Trophoblast cell (in vitro differentiated cells and primary cell): ENCODE measurements at regions not wholly inside any gene's neighbourhood (a gene's known extent, or its start where the extent isn't known, plus 50 kb on each side); places are given as distances from the start of the nearest gene placed in this dataset.

Experiments
- DNase-seq, 2 donors: peaks; one replicate each; pipeline ENCODE4 v3.0.0-alpha.2; 2016
- H2AFZ ChIP-seq: 2 replicates; pipeline ENCODE4 v1.6.1; 2013; ENCODE audit warnings: low read length, moderate library complexity, mild to moderate bottlenecking; ENCODE audit not compliant: insufficient read depth, poor library complexity
- H2AK5ac ChIP-seq: 2 replicates; pipeline ENCODE4 v1.6.1; 2013; ENCODE audit warnings: mild to moderate bottlenecking, low read length
- H2BK120ac ChIP-seq: 2 replicates; pipeline ENCODE4 v1.6.1; 2013; ENCODE audit warnings: low read length, mild to moderate bottlenecking, moderate library complexity; ENCODE audit not compliant: insufficient read depth, poor library complexity
- H2BK12ac ChIP-seq: 2 replicates; pipeline ENCODE4 v1.6.1; 2013; ENCODE audit warnings: mild to moderate bottlenecking, low read length, moderate library complexity
- H2BK5ac ChIP-seq: 2 replicates; pipeline ENCODE4 v1.6.1; 2013; ENCODE audit warnings: low read length, low read depth, moderate library complexity, mild to moderate bottlenecking; ENCODE audit not compliant: poor library complexity
- H3K14ac ChIP-seq: 2 replicates; pipeline ENCODE4 v1.6.1; 2013; ENCODE audit warnings: mild to moderate bottlenecking, low read length
- H3K18ac ChIP-seq: 2 replicates; pipeline ENCODE4 v1.6.1; 2013; ENCODE audit warnings: mild to moderate bottlenecking, low read length
- H3K23ac ChIP-seq: 2 replicates; pipeline ENCODE4 v1.6.1; 2013; ENCODE audit warnings: low read length
- H3K27ac ChIP-seq: 2 replicates; pipeline ENCODE4 v1.5.1; 2013; ENCODE audit warnings: low read depth, mild to moderate bottlenecking, inconsistent platforms, low read length, moderate library complexity
- H3K27me3 ChIP-seq: 2 replicates; pipeline ENCODE4 v1.6.1; 2013; ENCODE audit warnings: inconsistent platforms, mild to moderate bottlenecking, low read length, moderate library complexity; ENCODE audit not compliant: insufficient read depth
- H3K36me3 ChIP-seq, 2 experiments: 1 replicate in 1 of 2; 2 replicates in 1 of 2; pipeline ENCODE4 v1.6.1; 2013; ENCODE audit warnings: low read length in 2 of 2, mild to moderate bottlenecking in 2 of 2, moderate library complexity in 1 of 2; ENCODE audit not compliant: insufficient read depth in 2 of 2, control insufficient read depth in 1 of 2
- H3K4ac ChIP-seq: 2 replicates; pipeline ENCODE4 v1.6.1; 2013; ENCODE audit warnings: low read depth, mild to moderate bottlenecking, low read length, moderate library complexity
- H3K4me1 ChIP-seq, 2 experiments: 1 replicate in 1 of 2; 2 replicates in 1 of 2; pipeline ENCODE4 v1.6.1; 2013; ENCODE audit warnings: low read length in 2 of 2, mild to moderate bottlenecking in 2 of 2, moderate library complexity in 1 of 2; ENCODE audit not compliant: insufficient read depth in 2 of 2, control insufficient read depth in 1 of 2
- H3K4me2 ChIP-seq: 2 replicates; pipeline ENCODE4 v1.6.1; 2013; ENCODE audit warnings: inconsistent platforms, mild to moderate bottlenecking, low read length, moderate library complexity
- H3K4me3 ChIP-seq: 2 replicates; pipeline ENCODE4 v1.5.1; 2013; ENCODE audit warnings: mild to moderate bottlenecking, low read depth, low read length, inconsistent platforms
- H3K79me1 ChIP-seq: one replicate; pipeline ENCODE4 v1.6.1; 2013; ENCODE audit warnings: low read length
- H3K79me2 ChIP-seq: 2 replicates; pipeline ENCODE4 v1.6.1; 2013; ENCODE audit warnings: low read length, mild to moderate bottlenecking; ENCODE audit not compliant: control insufficient read depth, insufficient read depth, poor library complexity
- H3K9ac ChIP-seq: 2 replicates; pipeline ENCODE4 v1.6.1; 2013; ENCODE audit warnings: mild to moderate bottlenecking, low read length
- H3K9me3 ChIP-seq: 2 replicates; pipeline ENCODE4 v1.6.1; 2013; ENCODE audit warnings: low read depth, mild to moderate bottlenecking, control low read depth, inconsistent platforms, low read length; ENCODE audit not compliant: insufficient read depth
- H4K12ac ChIP-seq: 2 replicates; pipeline ENCODE4 v1.6.1; 2013; ENCODE audit warnings: low read depth, mild to moderate bottlenecking, low read length, moderate library complexity
- H4K8ac ChIP-seq: 2 replicates; pipeline ENCODE4 v1.6.1; 2013; ENCODE audit warnings: low read depth, mild to moderate bottlenecking, low read length, moderate library complexity
- H4K91ac ChIP-seq: one replicate; pipeline ENCODE4 v1.6.1; 2013; ENCODE audit warnings: low read depth, mild to moderate bottlenecking, low read length, moderate library complexity
- WGBS: extraction: QIAGEN DNeasy Blood & Tissue Kit; methylation state at CpG from one replicate; pipeline ENCODE4 v1.1.7; 2013; ENCODE audit warnings: missing lambda C conversion rate; ENCODE audit not compliant: insufficient read length, insufficient coverage; ENCODE audit errors: extremely low coverage; 5-methylcytosine and 5-hydroxymethylcytosine counted together

- peak overlapping the region; percentile 7 for H3K18ac ChIP-seq
- H4K91ac ChIP-seq: no peak overlapping the region
- H3K79me2 ChIP-seq: peaks cover 3% of the 10 kb centered on the region
- no peak overlapping the region for H3K23ac ChIP-seq
- no peak overlapping the region for H3K4me2 ChIP-seq
- H2BK120ac ChIP-seq: no peak overlapping the region
- H4K8ac ChIP-seq: no peak overlapping the region
- H3K27ac ChIP-seq: no peak overlapping the region
- H2BK5ac ChIP-seq: no peak overlapping the region
- no peak overlapping the region for H3K14ac ChIP-seq
- no peak for DNase-seq
- H3K9me3 ChIP-seq: no peaks in the 10 kb centered on the region
- H3K4me1 ChIP-seq: peaks cover 25 to 34% of the 10 kb centered on the region in 2 experiments
- no peak overlapping the region for H4K12ac ChIP-seq
- WGBS: no CpG with 5 or more reads among the region's 6 CpGs
- H3K4ac ChIP-seq: no peak overlapping the region
- H3K36me3 ChIP-seq: peaks cover 2 to 5% of the 10 kb centered on the region in 2 experiments
- no peak overlapping the region for H3K9ac ChIP-seq
- H3K27me3 ChIP-seq: no peaks in the 10 kb centered on the region
- no peak overlapping the region for H3K4me3 ChIP-seq
- H3K79me1 ChIP-seq: peaks cover 7% of the 10 kb centered on the region
- H2AFZ ChIP-seq: no peak overlapping the region
- H2BK12ac ChIP-seq: peak overlapping the region; percentile 9
- H2AK5ac ChIP-seq: no peak overlapping the region
These were observed 289.6 kb upstream of the C2CD4B start for GRCh38 chr15:62454567-62455172.

- Histone ChIP-seq H3K14ac (no peak overlapping the region), H3K36me3 (peaks cover 2 to 5% of the 10 kb centered on the region in 2 experiments), H3K4me1 (peaks cover 25 to 34% of the 10 kb centered on the region in 2 experiments), H2BK5ac (no peak overlapping the region), H3K27ac (peak overlapping the region; percentile 64), H3K4me2 (peak overlapping the region; percentile 22), H2BK12ac (no peak overlapping the region), H3K9me3 (no peaks in the 10 kb centered on the region), H3K4ac (no peak overlapping the region), H3K23ac (no peak overlapping the region), H3K9ac (no peak overlapping the region), H4K12ac (no peak overlapping the region), H3K79me2 (peaks cover 3% of the 10 kb centered on the region), H3K4me3 (no peak overlapping the region), H2AFZ (no peak overlapping the region), H2AK5ac (no peak overlapping the region), H2BK120ac (peak overlapping the region; percentile 56), H4K91ac (peak overlapping the region; percentile 8), H4K8ac (peak overlapping the region; percentile 17), H3K79me1 (peaks cover 7% of the 10 kb centered on the region), H3K18ac (no peak overlapping the region), H3K27me3 (no peaks in the 10 kb centered on the region)
- DNase-seq: no peak
- no CpG with 5 or more reads among the region's 12 CpGs for WGBS
These were observed 290.4 kb upstream of the C2CD4B start for GRCh38 chr15:62455441-62455921.

GRCh38 chr15:62456011-62456920 lies 291.2 kb upstream of the C2CD4B start:
- Histone ChIP-seq H2AFZ (no peak overlapping the region), H4K91ac (peak overlapping the region; percentile 12), H3K9ac (no peak overlapping the region), H3K4me2 (peak overlapping the region; percentile 20), H2AK5ac (no peak overlapping the region), H3K4me1 (peaks cover 25 to 34% of the 10 kb centered on the region in 2 experiments), H2BK12ac (peak overlapping the region; percentile 28), H3K4me3 (no peak overlapping the region), H4K12ac (no peak overlapping the region), H3K18ac (no peak overlapping the region), H3K36me3 (peaks cover 2 to 5% of the 10 kb centered on the region in 2 experiments), H3K27ac (peak overlapping the region; percentile 66), H3K79me1 (peaks cover 7% of the 10 kb centered on the region), H3K4ac (no peak overlapping the region), H2BK120ac (peak overlapping the region; percentile 9), H2BK5ac (peak overlapping the region; percentile 21), H3K27me3 (no peaks in the 10 kb centered on the region), H3K9me3 (no peaks in the 10 kb centered on the region), H3K14ac (peak overlapping the region; percentile 20), H3K79me2 (peaks cover 3% of the 10 kb centered on the region), H4K8ac (no peak overlapping the region), H3K23ac (no peak overlapping the region)
- no peak for DNase-seq
- no CpG with 5 or more reads among the region's 11 CpGs for WGBS

- WGBS: no CpG with 5 or more reads among the region's 6 CpGs
- H2BK5ac ChIP-seq: no peak overlapping the region
These were observed 292.0 kb upstream of the C2CD4B start for GRCh38 chr15:62457100-62457499.

More at GRCh38 chr15:62457100-62457499, 292.0 kb upstream of the C2CD4B start:
- Histone ChIP-seq H4K91ac (peak overlapping the region; percentile 12), H3K4ac (no peak overlapping the region), H3K14ac (no peak overlapping the region), H2BK120ac (no peak overlapping the region), H2BK12ac (no peak overlapping the region), H3K18ac (no peak overlapping the region), H3K9ac (no peak overlapping the region), H3K4me2 (no peak overlapping the region), H3K4me3 (no peak overlapping the region), H3K4me1 (peaks cover 26 to 35% of the 10 kb centered on the region in 2 experiments), H3K9me3 (no peaks in the 10 kb centered on the region), H2AK5ac (no peak overlapping the region), H3K23ac (no peak overlapping the region), H4K8ac (no peak overlapping the region), H3K36me3 (peaks cover 2 to 5% of the 10 kb centered on the region in 2 experiments), H3K79me1 (peaks cover 7% of the 10 kb centered on the region), H3K27me3 (no peaks in the 10 kb centered on the region), H3K27ac (no peak overlapping the region), H4K12ac (no peak overlapping the region), H2AFZ (no peak overlapping the region), H3K79me2 (peaks cover 3% of the 10 kb centered on the region)
- DNase-seq: peak in 1 of 2 donors; percentile 18
